BE2C (cell line): ENCODE measurements at regions not wholly inside any gene's neighbourhood (a gene's known extent, or its start where the extent isn't known, plus 50 kb on each side); places are given as distances from the start of the nearest gene placed in this dataset.
"Not testable (repeated sequence)": the region's sequence is repeated elsewhere in the genome, so short reads cannot be mapped to it uniquely, and the experiment has no call there.

ENCODE experiments used
- DNase-seq: peaks from one replicate; pipeline ENCODE4 v3.0.0-alpha.2; 2020
- H3K27me3 ChIP-seq: fragments of 250-450 bp; sonication (Bioruptor Pico); 2 replicates; pipeline ENCODE4 v1.5.1; 2020; ENCODE audit warnings: mild to moderate bottlenecking
- H3K36me3 ChIP-seq: fragments of 250-450 bp; sonication (Bioruptor Pico); 2 replicates; pipeline ENCODE4 v1.5.1; 2020; ENCODE audit warnings: mild to moderate bottlenecking
- H3K4me1 ChIP-seq: fragments of 250-450 bp; sonication (Bioruptor Pico); 2 replicates; pipeline ENCODE4 v1.5.1; 2020
- H3K4me3 ChIP-seq: 2 replicates; pipeline ENCODE4 v1.5.1; 2011; ENCODE audit warnings: low read depth, low read length
- H3K9me3 ChIP-seq: fragments of 250-450 bp; sonication (Bioruptor Pico); 2 replicates; pipeline ENCODE4 v1.5.1; 2020
- CTCF ChIP-seq: IDR thresholded peaks from 2 replicates; pipeline ENCODE4 v1.5.1; 2012; ENCODE audit warnings: mild to moderate bottlenecking, low read depth, low read length

- no peaks in the 10 kb centered on the region for H3K27me3 ChIP-seq
- no peak overlapping the region for H3K4me3 ChIP-seq
- no peaks in the 10 kb centered on the region for H3K36me3 ChIP-seq
- no peak for TF ChIP-seq CTCF
- no peaks in the 10 kb centered on the region for H3K9me3 ChIP-seq
- no peak for DNase-seq
- H3K4me1 ChIP-seq = no peaks in the 10 kb centered on the region
These were observed 93.9 kb downstream of the NKX2-1 start for GRCh38 chr14:36426113-36426512.

DNA sequence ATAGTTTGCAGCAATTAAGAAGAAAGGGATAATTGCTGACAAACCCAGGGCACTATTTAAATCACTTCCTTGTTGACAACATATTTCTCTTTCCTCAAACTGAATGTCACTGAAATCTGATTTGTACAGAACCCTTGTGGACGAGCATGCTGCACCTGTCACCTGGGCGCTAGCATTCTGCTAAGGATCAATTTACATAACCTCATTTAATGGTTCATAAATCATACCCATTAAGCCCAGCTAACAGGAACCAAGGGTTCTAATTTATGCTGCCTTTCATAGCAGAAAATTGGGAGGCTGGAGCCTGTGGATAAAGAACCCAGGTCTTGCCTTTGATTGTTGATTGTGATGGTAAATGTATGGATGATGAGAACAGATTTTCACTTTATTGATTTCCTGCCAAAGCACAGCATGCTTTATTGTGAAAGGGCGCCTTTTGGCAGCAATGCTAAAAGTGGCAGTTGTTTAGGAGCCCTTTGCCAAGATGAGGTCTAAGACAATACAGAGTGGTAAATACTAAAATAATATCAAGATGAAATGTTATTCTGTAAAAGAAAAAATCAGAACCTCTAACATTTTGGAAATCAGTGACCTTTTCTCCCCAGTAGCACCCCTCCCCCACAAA lies 95.4 kb downstream of the NKX2-1 start:
- no peak for TF ChIP-seq CTCF
- DNase-seq = no peak

GRCh38 chr14:36423430-36423829 lies 96.6 kb downstream of the NKX2-1 start:
- no peak for TF ChIP-seq CTCF
- H3K36me3 ChIP-seq = no peaks in the 10 kb centered on the region
- no peaks in the 10 kb centered on the region for H3K27me3 ChIP-seq
- H3K9me3 ChIP-seq = no peaks in the 10 kb centered on the region
- DNase-seq = no peak
- no peaks in the 10 kb centered on the region for H3K4me1 ChIP-seq
- H3K4me3 ChIP-seq = no peak overlapping the region

More for the DNA sequence above, 95.4 kb downstream of the NKX2-1 start:
- Histone ChIP-seq H3K4me3 (no peak overlapping the region), H3K36me3 (no peaks in the 10 kb centered on the region), H3K27me3 (no peaks in the 10 kb centered on the region), H3K4me1 (no peaks in the 10 kb centered on the region), H3K9me3 (no peaks in the 10 kb centered on the region)

- no peak for DNase-seq
These were observed 99.8 kb upstream of the MBIP start for GRCh38 chr14:36420149-36420687.

DNA sequence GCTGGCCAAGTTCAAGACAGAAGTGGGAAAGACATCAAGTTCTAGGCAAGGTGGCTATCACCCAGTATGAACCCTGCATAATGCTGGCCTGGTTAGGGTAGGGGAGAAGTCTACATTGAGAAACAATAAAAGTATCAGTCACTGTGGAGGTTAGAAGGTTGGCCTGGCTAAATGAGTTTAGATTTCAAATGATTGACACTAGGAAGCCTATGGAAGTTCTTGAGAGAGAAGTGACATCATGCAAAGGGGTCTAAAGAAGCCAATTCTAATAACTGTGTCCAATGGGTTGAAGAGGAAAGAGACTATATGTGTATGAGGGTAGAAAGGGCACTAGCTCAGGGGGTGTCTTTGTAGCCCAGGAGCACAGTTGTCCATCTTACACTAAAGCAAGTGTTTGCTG lies 98.5 kb upstream of the MBIP start:
- H3K4me3 ChIP-seq = no peak overlapping the region
- no peaks in the 10 kb centered on the region for H3K4me1 ChIP-seq
- H3K9me3 ChIP-seq = no peaks in the 10 kb centered on the region
- DNase-seq = no peak
- no peaks in the 10 kb centered on the region for H3K27me3 ChIP-seq
- H3K36me3 ChIP-seq = no peaks in the 10 kb centered on the region
- TF ChIP-seq CTCF = no peak

More at GRCh38 chr14:36420149-36420687, 99.8 kb upstream of the MBIP start:
- Histone ChIP-seq H3K4me3 (no peak overlapping the region), H3K36me3 (no peaks in the 10 kb centered on the region), H3K27me3 (no peaks in the 10 kb centered on the region), H3K4me1 (no peaks in the 10 kb centered on the region), H3K9me3 (no peaks in the 10 kb centered on the region)
- no peak for TF ChIP-seq CTCF

- H3K27me3 ChIP-seq, H3K9me3 ChIP-seq, H3K36me3 ChIP-seq, H3K4me3 ChIP-seq, DNase-seq, H3K4me1 ChIP-seq: not testable (repeated sequence)
These were observed 91.5 kb upstream of the MBIP start for GRCh38 chr14:36411951-36412350.
